ENCODE measurements at regions not wholly inside any gene's neighbourhood (a gene's known extent, or its start where the extent isn't known, plus 50 kb on each side); places are given as distances from the start of the nearest gene placed in this dataset.

DNA sequence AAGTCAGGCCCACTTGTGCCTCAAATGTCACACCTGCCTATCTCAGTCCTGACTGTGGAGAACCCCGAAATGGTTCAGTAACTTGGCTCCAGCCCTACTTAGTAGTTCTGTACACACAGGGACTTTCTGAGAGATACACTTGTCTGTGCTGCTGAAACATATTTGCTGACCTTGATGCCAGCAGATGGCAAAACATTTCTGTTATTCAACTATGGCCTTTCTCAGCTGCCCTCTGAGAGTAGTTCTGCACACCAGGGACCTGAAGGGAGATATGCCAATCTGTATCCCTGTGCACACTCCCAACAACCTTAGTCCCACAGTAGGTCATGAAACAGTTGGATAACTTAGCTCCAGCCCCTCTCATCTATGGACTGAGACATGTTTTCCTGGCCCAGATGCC, 1651.5 kb downstream of the LRRC4C start:
- TF ChIP-seq FOXP2 (optimal IDR thresholded peaks at IDR 0.05; ENCODE audit: borderline replicate concordance, extremely low read depth, extremely low read length, insufficient read depth) (no peak), TAF1 (IDR thresholded peaks at IDR 0.05; ENCODE audit: borderline replicate concordance, insufficient read depth, low read length) (no peak), POLR2AphosphoS5 (IDR thresholded peaks at IDR 0.05; ENCODE audit: low read depth, low read length) (no peak), SIN3A (IDR thresholded peaks at IDR 0.05; ENCODE audit: borderline replicate concordance, insufficient read depth, low read length) (no peak)
- TF ChIP-seq, protein P1, sequence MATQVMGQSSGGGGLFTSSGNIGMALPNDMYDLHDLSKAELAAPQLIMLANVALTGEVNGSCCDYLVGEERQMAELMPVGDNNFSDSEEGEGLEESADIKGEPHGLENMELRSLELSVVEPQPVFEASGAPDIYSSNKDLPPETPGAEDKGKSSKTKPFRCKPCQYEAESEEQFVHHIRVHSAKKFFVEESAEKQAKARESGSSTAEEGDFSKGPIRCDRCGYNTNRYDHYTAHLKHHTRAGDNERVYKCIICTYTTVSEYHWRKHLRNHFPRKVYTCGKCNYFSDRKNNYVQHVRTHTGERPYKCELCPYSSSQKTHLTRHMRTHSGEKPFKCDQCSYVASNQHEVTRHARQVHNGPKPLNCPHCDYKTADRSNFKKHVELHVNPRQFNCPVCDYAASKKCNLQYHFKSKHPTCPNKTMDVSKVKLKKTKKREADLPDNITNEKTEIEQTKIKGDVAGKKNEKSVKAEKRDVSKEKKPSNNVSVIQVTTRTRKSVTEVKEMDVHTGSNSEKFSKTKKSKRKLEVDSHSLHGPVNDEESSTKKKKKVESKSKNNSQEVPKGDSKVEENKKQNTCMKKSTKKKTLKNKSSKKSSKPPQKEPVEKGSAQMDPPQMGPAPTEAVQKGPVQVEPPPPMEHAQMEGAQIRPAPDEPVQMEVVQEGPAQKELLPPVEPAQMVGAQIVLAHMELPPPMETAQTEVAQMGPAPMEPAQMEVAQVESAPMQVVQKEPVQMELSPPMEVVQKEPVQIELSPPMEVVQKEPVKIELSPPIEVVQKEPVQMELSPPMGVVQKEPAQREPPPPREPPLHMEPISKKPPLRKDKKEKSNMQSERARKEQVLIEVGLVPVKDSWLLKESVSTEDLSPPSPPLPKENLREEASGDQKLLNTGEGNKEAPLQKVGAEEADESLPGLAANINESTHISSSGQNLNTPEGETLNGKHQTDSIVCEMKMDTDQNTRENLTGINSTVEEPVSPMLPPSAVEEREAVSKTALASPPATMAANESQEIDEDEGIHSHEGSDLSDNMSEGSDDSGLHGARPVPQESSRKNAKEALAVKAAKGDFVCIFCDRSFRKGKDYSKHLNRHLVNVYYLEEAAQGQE (IDR thresholded peaks at IDR 0.05; ENCODE audit: insufficient read depth in 1 of 2, low read depth in 2 of 2, low read length in 2 of 2): no peak

DNA sequence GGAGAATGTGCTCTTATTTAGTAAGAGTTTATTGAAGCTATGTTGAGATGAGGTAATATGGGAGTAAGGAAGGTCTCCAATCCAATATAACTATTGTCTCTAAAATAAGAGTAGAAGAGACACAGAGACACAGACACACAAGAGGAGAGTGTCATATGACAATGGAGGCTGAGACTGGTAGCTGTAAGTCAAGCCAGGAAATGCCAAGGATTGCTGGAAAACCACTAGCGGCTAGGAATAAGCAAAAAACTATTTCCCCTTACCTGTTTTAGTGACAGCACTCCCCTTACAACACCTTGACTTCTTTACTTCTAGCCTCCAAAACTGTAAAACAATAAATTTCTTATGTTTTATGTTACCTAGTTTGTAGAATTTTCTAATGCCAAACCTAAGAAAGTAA, 1652.8 kb downstream of the LRRC4C start:
- no peak for TF ChIP-seq POLR2AphosphoS5 (IDR thresholded peaks at IDR 0.05; ENCODE audit: low read depth, low read length)
- TF ChIP-seq SIN3A (IDR thresholded peaks at IDR 0.05; ENCODE audit: borderline replicate concordance, insufficient read depth, low read length): no peak
- no peak for TF ChIP-seq FOXP2 (optimal IDR thresholded peaks at IDR 0.05; ENCODE audit: borderline replicate concordance, extremely low read depth, extremely low read length, insufficient read depth)
- TF ChIP-seq, protein P1 (IDR thresholded peaks at IDR 0.05; ENCODE audit: insufficient read depth in 1 of 2, low read depth in 2 of 2, low read length in 2 of 2): no peak
- no peak for TF ChIP-seq TAF1 (IDR thresholded peaks at IDR 0.05; ENCODE audit: borderline replicate concordance, insufficient read depth, low read length)

DNA sequence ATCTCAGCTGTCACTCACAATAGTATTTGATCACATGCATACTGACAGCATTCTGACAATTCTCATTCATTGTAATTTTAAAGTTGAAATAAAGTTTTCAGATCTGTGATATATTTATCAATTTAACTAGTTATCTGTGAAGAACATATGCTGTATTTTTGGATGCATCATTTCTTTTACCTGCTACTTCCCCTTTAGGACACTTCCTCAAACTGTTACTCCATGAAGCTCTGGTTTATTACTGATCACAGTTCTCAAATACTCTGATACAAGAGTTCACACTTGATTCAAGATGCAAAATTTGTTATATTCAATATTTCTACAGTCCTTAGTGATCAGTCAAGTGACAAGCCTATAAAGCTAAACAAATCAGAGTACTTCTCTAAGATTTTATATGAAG, 1655.2 kb downstream of the LRRC4C start:
- TF ChIP-seq TAF1 (IDR thresholded peaks at IDR 0.05; ENCODE audit: borderline replicate concordance, insufficient read depth, low read length) (no peak), POLR2AphosphoS5 (IDR thresholded peaks at IDR 0.05; ENCODE audit: low read depth, low read length) (no peak), SIN3A (IDR thresholded peaks at IDR 0.05; ENCODE audit: borderline replicate concordance, insufficient read depth, low read length) (no peak), FOXP2 (optimal IDR thresholded peaks at IDR 0.05; ENCODE audit: borderline replicate concordance, extremely low read depth, extremely low read length, insufficient read depth) (no peak)
- TF ChIP-seq, protein P1 (IDR thresholded peaks at IDR 0.05; ENCODE audit: insufficient read depth in 1 of 2, low read depth in 2 of 2, low read length in 2 of 2): no peak

DNA sequence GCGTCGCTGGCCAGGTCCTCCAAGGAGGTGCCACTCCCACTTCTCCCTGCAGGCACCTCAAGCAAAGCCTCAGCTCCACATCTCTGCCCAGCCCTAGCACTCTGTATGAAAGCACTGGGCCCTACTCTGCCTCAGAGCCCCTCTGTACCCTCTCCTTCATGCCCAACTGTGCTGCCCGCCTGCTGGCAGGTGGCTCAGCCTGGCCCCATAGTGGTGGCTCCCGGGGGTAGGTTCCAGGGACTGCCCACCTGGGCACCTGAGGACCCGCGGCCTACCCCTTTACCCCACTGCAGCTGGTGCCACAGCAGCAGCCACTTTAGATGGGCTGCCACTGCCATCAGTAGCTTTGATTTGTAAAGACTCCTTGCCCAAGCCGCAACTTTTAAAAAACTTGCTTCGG, 1672.8 kb downstream of the LRRC4C start:
- TF ChIP-seq SIN3A (IDR thresholded peaks at IDR 0.05; ENCODE audit: borderline replicate concordance, insufficient read depth, low read length) (no peak), FOXP2 (optimal IDR thresholded peaks at IDR 0.05; ENCODE audit: borderline replicate concordance, extremely low read depth, extremely low read length, insufficient read depth) (no peak), POLR2AphosphoS5 (IDR thresholded peaks at IDR 0.05; ENCODE audit: low read depth, low read length) (no peak), TAF1 (IDR thresholded peaks at IDR 0.05; ENCODE audit: borderline replicate concordance, insufficient read depth, low read length) (no peak)
- TF ChIP-seq, protein P1 (IDR thresholded peaks at IDR 0.05; ENCODE audit: insufficient read depth in 1 of 2, low read depth in 2 of 2, low read length in 2 of 2): no peak

DNA sequence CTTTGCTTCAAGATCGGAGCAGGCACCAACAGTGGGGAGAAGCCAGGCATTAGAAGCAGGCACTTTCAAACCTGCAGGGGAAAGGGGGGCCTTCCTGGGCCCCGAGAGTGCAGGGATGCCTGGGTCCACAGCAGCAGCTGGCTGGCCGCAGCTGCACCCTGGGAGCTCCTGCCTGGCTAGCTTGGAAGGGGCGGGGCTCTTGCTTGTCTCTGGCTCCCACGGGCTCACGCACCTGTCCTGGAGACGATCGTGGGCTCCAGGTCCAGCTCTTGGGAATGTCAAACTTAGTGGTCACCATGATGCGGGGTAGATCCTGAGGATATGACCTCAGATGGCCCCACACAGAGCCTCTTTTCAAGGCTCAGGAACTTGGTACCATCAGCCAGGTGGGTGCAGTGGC, 1673.2 kb downstream of the LRRC4C start:
- TF ChIP-seq POLR2AphosphoS5 (IDR thresholded peaks at IDR 0.05; ENCODE audit: low read depth, low read length) (no peak), SIN3A (IDR thresholded peaks at IDR 0.05; ENCODE audit: borderline replicate concordance, insufficient read depth, low read length) (no peak), FOXP2 (optimal IDR thresholded peaks at IDR 0.05; ENCODE audit: borderline replicate concordance, extremely low read depth, extremely low read length, insufficient read depth) (no peak), TAF1 (IDR thresholded peaks at IDR 0.05; ENCODE audit: borderline replicate concordance, insufficient read depth, low read length) (no peak)
- TF ChIP-seq, protein P1 (IDR thresholded peaks at IDR 0.05; ENCODE audit: insufficient read depth in 1 of 2, low read depth in 2 of 2, low read length in 2 of 2): no peak
